HG03196 (cell line): ENCODE measurements at regions not wholly inside any gene's neighbourhood (a gene's known extent, or its start where the extent isn't known, plus 50 kb on each side); places are given as distances from the start of the nearest gene placed in this dataset.
"Not testable (repeated sequence)": the region's sequence is repeated elsewhere in the genome, so short reads cannot be mapped to it uniquely, and the experiment has no call there.

Experiments used
- ATAC-seq: cut with Tn5 transposase; IDR thresholded peaks from one replicate; pipeline ENCODE4 v1.9.1; 2021; ENCODE audit not compliant: unreplicated experiment

DNA sequence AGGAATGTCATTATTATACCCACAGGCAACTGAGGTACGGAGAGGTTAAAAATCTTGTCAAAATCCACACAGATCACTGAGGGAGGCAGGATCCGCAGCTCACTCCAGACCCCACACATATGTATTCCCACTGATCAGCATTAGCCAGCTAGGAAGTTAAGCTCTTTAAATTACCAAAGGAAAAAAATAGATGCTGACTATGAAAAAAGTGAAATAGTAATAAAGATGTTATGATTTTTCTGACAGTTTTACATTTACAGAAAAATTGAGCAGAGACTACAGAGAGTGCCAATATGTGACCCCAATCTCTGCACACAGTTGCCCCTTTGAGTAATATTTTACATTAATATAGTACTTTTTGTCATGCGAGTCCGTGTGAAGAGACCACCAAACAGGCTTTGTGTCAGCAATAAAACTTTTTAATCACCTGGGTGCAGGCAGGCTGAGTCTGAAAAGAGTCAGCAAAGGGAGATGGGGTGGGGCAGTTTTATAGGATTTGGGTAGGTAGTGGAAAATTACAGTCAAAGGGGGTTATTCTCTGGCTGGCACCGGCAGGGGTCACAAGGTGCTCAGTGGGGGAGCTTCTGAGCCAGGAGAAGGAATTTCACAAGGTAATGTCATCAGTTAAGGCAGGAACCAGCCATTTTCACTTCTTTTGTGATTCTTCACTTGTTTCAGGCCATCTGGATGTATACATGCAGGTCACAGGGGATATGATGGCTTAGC lies 61.9 kb upstream of the NAA35 start:
- not testable (repeated sequence) for ATAC-seq

DNA sequence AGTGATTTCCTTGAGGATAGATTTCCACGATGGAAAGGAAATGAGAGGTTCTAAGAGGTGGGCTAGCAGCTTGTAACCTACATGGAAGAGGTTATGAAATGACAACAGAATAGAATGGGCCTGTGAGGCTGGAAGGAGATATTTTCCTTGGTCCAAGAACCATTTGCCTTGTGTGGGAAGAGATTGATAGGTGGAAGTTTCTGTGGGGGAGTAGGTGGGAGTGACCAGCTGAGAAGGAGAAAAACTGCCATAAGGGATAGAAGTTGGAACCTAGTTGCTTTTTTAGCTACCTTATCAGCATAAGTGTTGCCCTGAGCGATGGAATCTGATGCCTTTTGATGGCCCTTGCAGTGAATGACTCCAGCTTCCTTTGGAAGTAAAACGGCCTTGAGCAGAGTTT lies 60.4 kb upstream of the NAA35 start:
- not testable (repeated sequence) for ATAC-seq

DNA sequence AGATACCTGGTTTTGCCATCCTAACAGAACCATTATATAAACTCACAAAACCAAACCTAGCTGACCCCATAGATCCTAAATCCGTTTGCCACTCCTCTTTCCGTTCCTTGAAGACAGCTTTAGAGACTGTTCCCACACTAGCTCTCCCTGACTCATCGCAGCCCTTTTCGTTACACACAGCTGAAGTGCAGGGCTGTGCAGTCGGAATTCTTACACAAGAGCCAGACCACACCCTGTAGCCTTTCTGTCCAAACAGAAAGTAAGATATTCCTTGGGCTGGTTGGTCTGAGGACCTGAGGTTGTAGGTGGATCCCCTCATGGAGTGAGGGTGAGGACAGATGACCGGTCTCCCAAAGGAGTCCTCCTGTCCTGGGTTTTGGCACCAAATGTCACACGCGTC lies 56.7 kb upstream of the NAA35 start:
- ATAC-seq: no peak

DNA sequence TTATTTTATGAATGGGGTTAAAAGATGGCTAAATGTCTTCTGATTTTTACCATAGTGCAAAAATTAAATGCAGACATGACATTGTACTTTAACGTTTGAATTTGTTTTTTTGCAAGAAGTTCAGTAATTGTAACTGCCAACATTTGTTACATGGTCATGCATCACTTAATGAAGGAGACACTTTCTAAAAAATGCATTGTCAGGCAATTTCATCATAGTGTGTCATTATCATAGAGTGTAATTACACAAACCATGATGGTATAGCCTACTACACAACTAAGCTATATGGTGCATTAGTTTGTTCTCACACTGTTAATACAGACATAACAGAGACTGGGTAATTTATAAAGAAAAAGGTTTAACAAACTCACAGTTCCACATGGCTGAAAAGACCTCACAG lies 50.0 kb upstream of the NAA35 start:
- no peak for ATAC-seq
